ENCODE measurements at regions not wholly inside any gene's neighbourhood (a gene's known extent, or its start where the extent isn't known, plus 50 kb on each side); places are given as distances from the start of the nearest gene placed in this dataset.

GRCh38 chr3:68560728-68561127 lies 371.6 kb downstream of the TAFA4 start:
- TF ChIP-seq KDM1A (IDR thresholded peaks at IDR 0.05; ENCODE audit: low read depth) (no peak), JUN (IDR thresholded peaks at IDR 0.05) (no peak), RAD21 (conservative IDR thresholded peaks at IDR 0.05 in 1 of 2, IDR thresholded peaks at IDR 0.05 in 1 of 2) (no peak), EHMT2 (IDR thresholded peaks at IDR 0.05; ENCODE audit: low read depth) (no peak), POLR2A (IDR thresholded peaks at IDR 0.05; ENCODE audit: low read length) (no peak), BHLHE40 (IDR thresholded peaks at IDR 0.05; ENCODE audit: low read depth, low read length) (no peak), SREBF2 (IDR thresholded peaks at IDR 0.05) (no peak)
- TF ChIP-seq, protein P1, sequence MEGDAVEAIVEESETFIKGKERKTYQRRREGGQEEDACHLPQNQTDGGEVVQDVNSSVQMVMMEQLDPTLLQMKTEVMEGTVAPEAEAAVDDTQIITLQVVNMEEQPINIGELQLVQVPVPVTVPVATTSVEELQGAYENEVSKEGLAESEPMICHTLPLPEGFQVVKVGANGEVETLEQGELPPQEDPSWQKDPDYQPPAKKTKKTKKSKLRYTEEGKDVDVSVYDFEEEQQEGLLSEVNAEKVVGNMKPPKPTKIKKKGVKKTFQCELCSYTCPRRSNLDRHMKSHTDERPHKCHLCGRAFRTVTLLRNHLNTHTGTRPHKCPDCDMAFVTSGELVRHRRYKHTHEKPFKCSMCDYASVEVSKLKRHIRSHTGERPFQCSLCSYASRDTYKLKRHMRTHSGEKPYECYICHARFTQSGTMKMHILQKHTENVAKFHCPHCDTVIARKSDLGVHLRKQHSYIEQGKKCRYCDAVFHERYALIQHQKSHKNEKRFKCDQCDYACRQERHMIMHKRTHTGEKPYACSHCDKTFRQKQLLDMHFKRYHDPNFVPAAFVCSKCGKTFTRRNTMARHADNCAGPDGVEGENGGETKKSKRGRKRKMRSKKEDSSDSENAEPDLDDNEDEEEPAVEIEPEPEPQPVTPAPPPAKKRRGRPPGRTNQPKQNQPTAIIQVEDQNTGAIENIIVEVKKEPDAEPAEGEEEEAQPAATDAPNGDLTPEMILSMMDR (IDR thresholded peaks at IDR 0.05): no peak

All from A549 (cell line).